NOMO-1 treated with dmso at 0.1 percent for 144 hours (cell line): ENCODE measurements at regions not wholly inside any gene's neighbourhood (a gene's known extent, or its start where the extent isn't known, plus 50 kb on each side); places are given as distances from the start of the nearest gene placed in this dataset.

Source experiments
- DNase-seq: peaks from one replicate; lab custom pipeline; 2025; ENCODE audit not compliant: unreplicated experiment; lab: John Stamatoyannopoulos, UW

- DNase-seq: no peak
These were observed 130.3 kb upstream of the STXBP6 start for GRCh38 chr14:25180221-25180620.

GRCh38 chr14:25178255-25178654, 128.3 kb upstream of the STXBP6 start:
- DNase-seq: no peak

GRCh38 chr14:25150934-25151790, 101.2 kb upstream of the STXBP6 start:
- DNase-seq: peak; percentile 0

- DNase-seq: no peak
These were observed 100.5 kb upstream of the STXBP6 start for GRCh38 chr14:25150401-25150800.

GRCh38 chr14:25140411-25140810, 90.5 kb upstream of the STXBP6 start:
- DNase-seq: no peak

GRCh38 chr14:25136811-25137210, 86.9 kb upstream of the STXBP6 start:
- no peak for DNase-seq

- no peak for DNase-seq
These were observed 84.2 kb upstream of the STXBP6 start for GRCh38 chr14:25134184-25134583.

GRCh38 chr14:25132732-25133422, 82.9 kb upstream of the STXBP6 start:
- peak; percentile 12 for DNase-seq

- DNase-seq: no peak
These were observed 82.1 kb upstream of the STXBP6 start for GRCh38 chr14:25132094-25132493.

- no peak for DNase-seq
These were observed 72.9 kb upstream of the STXBP6 start for GRCh38 chr14:25122843-25123242.

- no peak for DNase-seq
These were observed 72.3 kb upstream of the STXBP6 start for GRCh38 chr14:25122211-25122610.

- no peak for DNase-seq
These were observed 71.6 kb upstream of the STXBP6 start for GRCh38 chr14:25121337-25122129.

GRCh38 chr14:25120261-25120660, 70.3 kb upstream of the STXBP6 start:
- no peak for DNase-seq

GRCh38 chr14:25118671-25119070, 68.7 kb upstream of the STXBP6 start:
- DNase-seq: no peak

- no peak for DNase-seq
These were observed 67.4 kb upstream of the STXBP6 start for GRCh38 chr14:25117342-25117741.

- DNase-seq: no peak
These were observed 66.7 kb upstream of the STXBP6 start for GRCh38 chr14:25116607-25117006.

- DNase-seq: no peak
These were observed 63.4 kb upstream of the STXBP6 start for GRCh38 chr14:25113394-25113793.

GRCh38 chr14:25111061-25111601, 61.2 kb upstream of the STXBP6 start:
- DNase-seq: no peak

GRCh38 chr14:25110106-25110505, 60.2 kb upstream of the STXBP6 start:
- DNase-seq: no peak

GRCh38 chr14:25108959-25109358, 59.0 kb upstream of the STXBP6 start:
- DNase-seq: no peak

- DNase-seq: no peak
These were observed 58.3 kb upstream of the STXBP6 start for GRCh38 chr14:25108291-25108690.
